Coronary artery (tissue), 2 donors: ENCODE measurements at regions not wholly inside any gene's neighbourhood (a gene's known extent, or its start where the extent isn't known, plus 50 kb on each side); places are given as distances from the start of the nearest gene placed in this dataset.

ENCODE experiments used
- DNase-seq: peaks from one replicate; pipeline ENCODE4 v3.0.0-alpha.2; 2017; ENCODE audit warnings: low spot score
- H3K27ac ChIP-seq, 2 donors: fragments of 200-600 bp; sonication (generic); one replicate each; pipeline ENCODE4 v1.5.1; 2016 to 2019
- H3K4me3 ChIP-seq: fragments of 200-600 bp; sonication (generic); 2 replicates; pipeline ENCODE4 v1.5.1; 2016; ENCODE audit warnings: mild to moderate bottlenecking, moderate library complexity
- CTCF ChIP-seq: fragments of 200-600 bp; sonication (generic); IDR thresholded peaks from one replicate; pipeline ENCODE4 v1.5.1; 2019; ENCODE audit warnings: antibody characterized with exemption

- no peak overlapping the region for H3K27ac ChIP-seq
- TF ChIP-seq CTCF, result no peak
- H3K4me3 ChIP-seq, result no peak overlapping the region
- DNase-seq, result no peak
Observed at GRCh38 chr16:72620853-72621252, 427.1 kb downstream of the ZFHX3 start.

DNA sequence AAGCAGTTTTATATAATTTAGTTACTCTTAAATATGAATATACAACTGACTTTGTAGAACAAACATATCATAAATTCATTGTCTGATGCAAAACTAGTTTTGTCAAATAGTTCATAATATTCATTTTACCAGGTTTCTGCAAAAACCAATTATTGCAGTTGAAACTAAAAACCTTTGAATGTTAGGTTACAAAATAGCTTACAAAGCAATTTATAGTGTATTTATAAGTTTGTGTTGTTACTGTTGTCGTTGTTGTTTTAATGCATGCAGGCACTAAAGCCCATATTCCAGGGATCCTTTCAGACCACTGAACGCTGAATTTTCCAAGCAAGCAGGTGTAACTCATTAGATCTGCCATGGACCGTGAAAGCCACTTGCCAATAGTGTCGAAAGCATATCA lies 427.6 kb downstream of the ZFHX3 start:
- no peak for TF ChIP-seq CTCF
- H3K4me3 ChIP-seq, result no peak overlapping the region
- DNase-seq, result no peak
- no peak overlapping the region for H3K27ac ChIP-seq

DNA sequence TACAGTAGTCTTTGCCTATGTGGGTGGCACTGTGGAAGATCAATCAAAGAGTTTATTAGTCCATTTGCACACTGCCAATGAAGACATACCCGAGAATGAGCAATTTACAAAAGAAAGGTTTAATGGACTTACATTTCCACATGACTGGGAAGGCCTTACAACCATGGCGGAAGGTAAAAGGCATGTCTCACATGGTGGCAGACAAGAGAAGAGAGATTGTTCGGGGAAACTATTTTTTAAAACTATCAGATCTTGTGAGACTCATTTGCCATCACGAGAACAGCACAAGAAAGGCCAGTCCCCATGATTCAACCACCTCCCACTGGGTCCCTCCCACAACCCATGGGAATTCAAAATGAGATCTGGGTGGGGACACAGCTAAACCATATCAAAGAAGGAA lies 432.1 kb downstream of the ZFHX3 start:
- Histone ChIP-seq H3K27ac (no peak overlapping the region), H3K4me3 (no peak overlapping the region)
- no peak for TF ChIP-seq CTCF
- DNase-seq, result no peak

- no peak overlapping the region for H3K4me3 ChIP-seq
- no peak for TF ChIP-seq CTCF
- peak overlapping the region; percentile 2 to 46 for H3K27ac ChIP-seq
- no peak for DNase-seq
Observed at GRCh38 chr16:72612718-72613117, 435.2 kb downstream of the ZFHX3 start.

DNA sequence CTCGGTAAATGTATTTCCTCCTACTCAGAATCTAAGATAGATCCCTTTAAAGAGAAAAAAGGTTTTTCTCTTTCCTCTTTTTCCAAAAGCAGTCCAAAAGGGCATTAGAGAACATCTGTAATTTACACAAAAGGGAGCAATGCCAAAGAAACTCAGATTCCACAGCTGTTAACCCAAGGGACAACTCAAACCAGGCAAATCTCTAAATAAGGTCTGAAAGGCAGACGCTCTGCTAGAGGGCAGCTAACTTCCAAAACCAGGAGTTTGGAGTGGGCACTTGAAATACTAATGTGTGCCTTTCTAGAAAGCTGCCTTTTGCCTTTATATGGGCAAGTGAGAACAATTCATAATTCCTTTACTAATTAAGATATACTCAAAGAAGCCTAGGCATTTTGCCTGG lies 435.7 kb downstream of the ZFHX3 start:
- Histone ChIP-seq H3K27ac (peak overlapping the region; percentile 2 to 52), H3K4me3 (no peak overlapping the region)
- no peak for TF ChIP-seq CTCF
- DNase-seq, result no peak

GRCh38 chr16:72609933-72610332 lies 438.0 kb upstream of the PMFBP1 start:
- H3K27ac ChIP-seq, result no peak overlapping the region
- no peak for DNase-seq
- H3K4me3 ChIP-seq, result no peak overlapping the region
- TF ChIP-seq CTCF, result no peak

GRCh38 chr16:72609066-72609465 lies 437.1 kb upstream of the PMFBP1 start:
- Histone ChIP-seq H3K4me3 (no peak overlapping the region), H3K27ac (no peak overlapping the region)
- no peak for DNase-seq
- no peak for TF ChIP-seq CTCF
